Liver (tissue), 7 donors: ENCODE measurements at regions not wholly inside any gene's neighbourhood (a gene's known extent, or its start where the extent isn't known, plus 50 kb on each side); places are given as distances from the start of the nearest gene placed in this dataset.

ENCODE experiments used
- DNase-seq: peaks from one replicate; pipeline ENCODE4 v3.0.0-alpha.2; 2017; ENCODE audit warnings: low spot score
- H3K27ac ChIP-seq, 2 donors: one replicate each; pipeline ENCODE4 v1.7.0; 2013; ENCODE audit warnings: inconsistent platforms in 2 of 2, low read length in 2 of 2, control low read depth in 1 of 2, low read depth in 1 of 2, mild to moderate bottlenecking in 1 of 2
- H3K27me3 ChIP-seq, 4 donors: one replicate each; pipeline versions ENCODE4 v1.6.1 to v1.7.0; 2013; ENCODE audit warnings: low read length in 3 of 4, inconsistent platforms in 1 of 4, mild to moderate bottlenecking in 1 of 4, moderate library complexity in 1 of 4; ENCODE audit not compliant: control insufficient read depth in 4 of 4, insufficient read depth in 4 of 4
- H3K36me3 ChIP-seq, 4 donors: one replicate each; pipeline versions ENCODE4 v1.6.1 to v1.7.0; 2013; ENCODE audit warnings: low read length in 3 of 4, mild to moderate bottlenecking in 3 of 4, low read depth in 1 of 4, moderate library complexity in 1 of 4; ENCODE audit not compliant: control insufficient read depth in 4 of 4, insufficient read depth in 3 of 4
- H3K4me1 ChIP-seq, 4 donors: one replicate each; pipeline versions ENCODE4 v1.6.1 to v1.7.0; 2013; ENCODE audit warnings: low read length in 3 of 4, mild to moderate bottlenecking in 3 of 4, moderate library complexity in 1 of 4; ENCODE audit not compliant: control insufficient read depth in 4 of 4, insufficient read depth in 4 of 4
- H3K4me3 ChIP-seq, 3 donors: one replicate each; pipeline versions ENCODE4 v1.6.1 to v1.7.0; 2013; ENCODE audit warnings: low read length in 3 of 3, control low read depth in 1 of 3, low read depth in 1 of 3, mild to moderate bottlenecking in 1 of 3
- H3K9ac ChIP-seq, 2 donors: one replicate each; pipeline ENCODE4 v1.7.0; 2013; ENCODE audit warnings: low read length in 2 of 2, mild to moderate bottlenecking in 2 of 2, moderate library complexity in 2 of 2, control low read depth in 1 of 2, low read depth in 1 of 2
- H3K9me3 ChIP-seq, 4 donors: one replicate each; pipeline versions ENCODE4 v1.6.1 to v1.7.0; 2013; ENCODE audit warnings: low read length in 3 of 4; ENCODE audit not compliant: control insufficient read depth in 4 of 4
- FOXA2 ChIP-seq: IDR thresholded peaks from 2 replicates; pipeline ENCODE4 v1.6.1; 2016; ENCODE audit warnings: antibody characterized with exemption
- GABPA ChIP-seq, 2 donors: IDR thresholded peaks in 1 of 2; conservative IDR thresholded peaks in 1 of 2; 2 replicates each; pipeline ENCODE4 v1.6.1; 2016; ENCODE audit warnings: antibody characterized with exemption in 2 of 2, mild to moderate bottlenecking in 1 of 2, moderate library complexity in 1 of 2
- HNF4A ChIP-seq, 2 donors: conservative IDR thresholded peaks; 2 replicates each; pipeline ENCODE4 v1.6.1; 2016; ENCODE audit warnings: antibody characterized with exemption in 2 of 2, mild to moderate bottlenecking in 2 of 2
- HNF4G ChIP-seq: IDR thresholded peaks from 2 replicates; pipeline ENCODE4 v1.6.1; 2016; ENCODE audit warnings: antibody characterized with exemption
- NR2F2 ChIP-seq: IDR thresholded peaks from 2 replicates; pipeline ENCODE4 v1.6.1; 2016; ENCODE audit warnings: antibody characterized with exemption
- RAD21 ChIP-seq, 2 donors: IDR thresholded peaks; 2 replicates each; pipeline ENCODE4 v1.6.1; 2016; ENCODE audit warnings: antibody characterized with exemption in 2 of 2, mild to moderate bottlenecking in 2 of 2
- RXRA ChIP-seq, 2 donors: IDR thresholded peaks; 2 replicates each; pipeline ENCODE4 v1.6.1; 2017 to 2018; ENCODE audit warnings: antibody characterized with exemption in 2 of 2, mild to moderate bottlenecking in 1 of 2
- SP1 ChIP-seq: IDR thresholded peaks from 2 replicates; pipeline ENCODE4 v1.6.1; 2018; ENCODE audit warnings: antibody characterized with exemption, mild to moderate bottlenecking
- TAF1 ChIP-seq: conservative IDR thresholded peaks from 2 replicates; pipeline ENCODE4 v1.6.1; 2016; ENCODE audit warnings: antibody characterized with exemption, mild to moderate bottlenecking
- YY1 ChIP-seq: IDR thresholded peaks from 2 replicates; pipeline ENCODE4 v1.6.1; 2016; ENCODE audit warnings: antibody characterized with exemption, mild to moderate bottlenecking
- WGBS: extraction: QIAGEN DNeasy Blood & Tissue Kit; methylation state at CpG from one replicate; pipeline ENCODE4 v1.1.7; 2013; 5-methylcytosine and 5-hydroxymethylcytosine counted together
- TF ChIP-seq, protein P1 (sequence below): IDR thresholded peaks from 2 replicates; pipeline ENCODE4 v1.6.1; 2016; ENCODE audit warnings: antibody characterized with exemption
- TF ChIP-seq, protein P2 (sequence below): IDR thresholded peaks from 2 replicates; pipeline ENCODE4 v1.6.1; 2016; ENCODE audit warnings: antibody characterized with exemption
- TF ChIP-seq, protein P3 (sequence below): IDR thresholded peaks from 2 replicates; pipeline ENCODE4 v1.6.1; 2016; ENCODE audit warnings: antibody characterized with exemption
- donor health status: healthy.
- donor health status: healthy.
- donor health status: healthy.
- donor health status: healthy.

DNA sequence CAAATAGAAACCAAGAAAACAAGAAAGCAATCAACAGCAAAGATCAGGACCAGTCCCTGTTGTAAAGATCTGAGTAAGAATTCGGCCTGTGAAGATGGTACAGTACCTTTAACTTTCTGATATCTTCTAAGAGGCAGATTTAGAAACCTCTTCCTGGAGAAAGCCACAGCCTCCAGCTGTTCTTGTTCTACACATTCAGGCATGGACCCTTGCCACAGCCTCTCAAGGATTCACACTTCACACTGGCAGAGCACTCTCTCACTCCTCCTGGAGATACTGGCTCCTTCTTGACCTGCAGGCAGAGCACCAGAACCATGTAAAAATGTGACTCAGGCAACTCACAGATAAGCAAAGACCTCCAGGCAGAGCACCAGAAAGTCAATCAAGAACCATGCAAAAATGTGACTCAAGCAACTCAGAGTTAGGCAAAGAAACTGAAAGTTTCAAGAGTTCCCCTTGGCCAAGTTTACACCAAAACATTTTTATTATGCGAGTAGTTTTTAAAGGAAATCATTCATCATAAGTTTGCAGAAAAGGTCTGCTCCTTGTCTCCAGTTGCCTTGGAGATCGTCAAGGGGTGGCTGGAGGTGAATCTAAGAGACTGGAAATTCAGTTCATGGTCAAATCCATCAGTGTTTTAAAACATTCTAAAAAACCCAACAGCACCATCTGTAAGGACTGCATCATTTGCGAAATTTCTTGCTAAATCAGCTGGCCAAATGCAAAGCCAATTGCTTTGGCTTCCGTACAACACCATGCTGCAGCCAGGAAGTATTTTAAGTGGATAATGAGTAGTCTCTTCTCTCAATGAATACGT, 119.3 kb upstream of the MDM1 start:
- H3K4me1 ChIP-seq: peaks cover 2 to 14% (median 10%) of the 10 kb centered on the region in 4 donors
- H3K27ac ChIP-seq: peak overlapping the region in 1 of 2 donors; percentile 38
- DNase-seq: no peak
- H3K9me3 ChIP-seq: no peaks in the 10 kb centered on the region
- no peaks in the 10 kb centered on the region for H3K27me3 ChIP-seq
- 34% methylated on average over 6 of the region's 6 CpGs for WGBS
- H3K4me3 ChIP-seq: no peak overlapping the region
- TF ChIP-seq, protein P1, sequence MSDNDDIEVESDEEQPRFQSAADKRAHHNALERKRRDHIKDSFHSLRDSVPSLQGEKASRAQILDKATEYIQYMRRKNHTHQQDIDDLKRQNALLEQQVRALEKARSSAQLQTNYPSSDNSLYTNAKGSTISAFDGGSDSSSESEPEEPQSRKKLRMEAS: peak; percentile 45
- TF ChIP-seq SP1 (peak; percentile 7), RAD21 (IDR thresholded peaks at IDR 0.05) (peak in 1 of 2 donors; percentile 20), GABPA (IDR thresholded peaks at IDR 0.05 in 1 of 2, conservative IDR thresholded peaks at IDR 0.05 in 1 of 2) (no peak)
- TF ChIP-seq, protein P2, sequence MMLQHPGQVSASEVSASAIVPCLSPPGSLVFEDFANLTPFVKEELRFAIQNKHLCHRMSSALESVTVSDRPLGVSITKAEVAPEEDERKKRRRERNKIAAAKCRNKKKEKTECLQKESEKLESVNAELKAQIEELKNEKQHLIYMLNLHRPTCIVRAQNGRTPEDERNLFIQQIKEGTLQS: no peak
- H3K36me3 ChIP-seq: no peaks in the 10 kb centered on the region
- H3K9ac ChIP-seq: peak overlapping the region in 1 of 2 donors; percentile 27

DNA sequence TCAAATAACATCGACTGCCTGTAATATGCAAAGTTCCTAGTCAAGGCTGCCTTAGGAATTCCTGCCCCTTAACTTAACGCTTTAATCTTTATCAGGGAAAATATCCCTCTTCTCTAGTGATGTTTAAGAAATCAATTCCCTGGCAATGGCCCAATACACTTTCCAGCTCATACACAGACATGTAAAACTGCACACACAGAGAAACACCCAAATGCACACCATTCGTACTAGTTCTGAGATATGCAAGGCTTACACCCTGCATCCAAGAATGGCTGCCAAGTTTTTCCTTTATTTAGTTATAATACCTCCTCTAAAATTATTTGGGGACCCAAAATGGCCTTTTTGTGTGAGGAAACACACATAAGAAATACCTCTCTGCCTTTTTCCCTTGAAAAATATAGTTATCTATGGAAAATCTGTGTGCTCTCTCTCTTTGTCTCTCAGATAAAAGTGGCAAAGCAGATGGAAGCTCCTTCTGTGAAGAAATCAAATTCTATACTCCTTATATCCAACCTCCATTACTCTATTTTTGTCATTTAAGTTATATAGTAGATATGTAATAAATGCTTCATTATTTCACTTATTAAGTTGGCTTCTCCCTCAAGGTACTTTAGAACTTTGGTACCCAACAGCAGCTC, 120.0 kb upstream of the MDM1 start:
- no peak overlapping the region for H3K4me3 ChIP-seq
- H3K27me3 ChIP-seq: no peaks in the 10 kb centered on the region
- H3K9me3 ChIP-seq: no peaks in the 10 kb centered on the region
- H3K27ac ChIP-seq: peak overlapping the region in 1 of 2 donors; percentile 38
- no peak for DNase-seq
- H3K36me3 ChIP-seq: no peaks in the 10 kb centered on the region
- H3K9ac ChIP-seq: peak overlapping the region in 1 of 2 donors; percentile 27
- H3K4me1 ChIP-seq: peaks cover 2 to 14% (median 10%) of the 10 kb centered on the region in 4 donors
- no peak for TF ChIP-seq HNF4A (conservative IDR thresholded peaks at IDR 0.05)
- no peak for TF ChIP-seq RAD21 (IDR thresholded peaks at IDR 0.05)
- no peak for TF ChIP-seq FOXA2
- no peak for TF ChIP-seq NR2F2
- TF ChIP-seq RXRA (IDR thresholded peaks at IDR 0.05): no peak
- no peak for TF ChIP-seq GABPA (IDR thresholded peaks at IDR 0.05 in 1 of 2, conservative IDR thresholded peaks at IDR 0.05 in 1 of 2)
- TF ChIP-seq, protein P1: no peak
- TF ChIP-seq, protein P3, sequence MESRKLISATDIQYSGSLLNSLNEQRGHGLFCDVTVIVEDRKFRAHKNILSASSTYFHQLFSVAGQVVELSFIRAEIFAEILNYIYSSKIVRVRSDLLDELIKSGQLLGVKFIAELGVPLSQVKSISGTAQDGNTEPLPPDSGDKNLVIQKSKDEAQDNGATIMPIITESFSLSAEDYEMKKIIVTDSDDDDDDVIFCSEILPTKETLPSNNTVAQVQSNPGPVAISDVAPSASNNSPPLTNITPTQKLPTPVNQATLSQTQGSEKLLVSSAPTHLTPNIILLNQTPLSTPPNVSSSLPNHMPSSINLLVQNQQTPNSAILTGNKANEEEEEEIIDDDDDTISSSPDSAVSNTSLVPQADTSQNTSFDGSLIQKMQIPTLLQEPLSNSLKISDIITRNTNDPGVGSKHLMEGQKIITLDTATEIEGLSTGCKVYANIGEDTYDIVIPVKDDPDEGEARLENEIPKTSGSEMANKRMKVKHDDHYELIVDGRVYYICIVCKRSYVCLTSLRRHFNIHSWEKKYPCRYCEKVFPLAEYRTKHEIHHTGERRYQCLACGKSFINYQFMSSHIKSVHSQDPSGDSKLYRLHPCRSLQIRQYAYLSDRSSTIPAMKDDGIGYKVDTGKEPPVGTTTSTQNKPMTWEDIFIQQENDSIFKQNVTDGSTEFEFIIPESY: no peak
- TF ChIP-seq TAF1: no peak
- TF ChIP-seq, protein P2: no peak
- WGBS: 23% methylated on average over 3 of the region's 3 CpGs

DNA sequence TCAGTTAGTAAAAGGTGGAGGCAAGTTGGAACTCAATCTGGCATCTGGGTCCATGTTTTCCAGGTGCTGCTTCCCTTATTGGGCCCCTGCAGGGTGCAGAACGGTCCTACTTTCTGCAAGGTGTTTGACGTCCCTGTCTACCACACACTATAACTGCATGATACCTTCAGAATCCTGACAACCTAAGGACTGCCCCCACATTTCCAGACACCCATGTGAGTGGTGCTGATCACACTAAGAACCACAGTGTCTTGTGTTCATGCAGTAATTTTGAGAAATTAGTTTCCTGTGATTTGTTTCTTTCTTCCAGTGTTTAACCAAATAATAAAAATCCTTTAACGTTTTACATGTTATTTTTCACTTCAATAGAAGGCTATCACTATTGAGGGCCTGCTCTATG, 121.1 kb upstream of the MDM1 start:
- Histone ChIP-seq H3K4me3 (no peak overlapping the region), H3K9ac (no peak overlapping the region), H3K9me3 (no peaks in the 10 kb centered on the region), H3K27me3 (no peaks in the 10 kb centered on the region), H3K36me3 (no peaks in the 10 kb centered on the region), H3K4me1 (peaks cover 0 to 14% (median 10%) of the 10 kb centered on the region in 4 donors), H3K27ac (no peak overlapping the region)
- TF ChIP-seq HNF4G (no peak), YY1 (no peak), RXRA (IDR thresholded peaks at IDR 0.05) (no peak), NR2F2 (no peak)
- DNase-seq: no peak
- WGBS: 86% methylated on average over 3 of the region's 3 CpGs
